ENCODE measurements at regions not wholly inside any gene's neighbourhood (a gene's known extent, or its start where the extent isn't known, plus 50 kb on each side); places are given as distances from the start of the nearest gene placed in this dataset.

DNA sequence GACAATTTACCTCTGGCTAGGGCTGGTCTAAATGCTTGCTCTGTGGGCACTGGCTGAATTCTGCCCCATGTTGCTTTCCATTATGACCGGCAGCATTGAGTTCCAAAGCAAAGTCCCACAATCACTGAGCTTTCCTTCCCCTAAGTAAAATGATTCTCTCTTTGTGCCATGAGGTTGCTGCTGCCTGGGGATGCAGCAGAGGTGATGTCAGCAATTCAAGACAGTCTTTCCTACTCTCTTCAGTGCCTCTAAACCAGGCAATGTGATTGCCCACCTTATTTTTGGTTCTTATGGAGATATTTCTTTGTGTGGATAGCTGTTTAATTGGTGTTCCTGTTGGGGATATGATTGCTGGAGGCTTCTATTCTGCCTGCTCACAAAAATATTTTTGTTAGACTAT is 1043.9 kb upstream of the EPHA7 start:
- TF ChIP-seq, protein P1, sequence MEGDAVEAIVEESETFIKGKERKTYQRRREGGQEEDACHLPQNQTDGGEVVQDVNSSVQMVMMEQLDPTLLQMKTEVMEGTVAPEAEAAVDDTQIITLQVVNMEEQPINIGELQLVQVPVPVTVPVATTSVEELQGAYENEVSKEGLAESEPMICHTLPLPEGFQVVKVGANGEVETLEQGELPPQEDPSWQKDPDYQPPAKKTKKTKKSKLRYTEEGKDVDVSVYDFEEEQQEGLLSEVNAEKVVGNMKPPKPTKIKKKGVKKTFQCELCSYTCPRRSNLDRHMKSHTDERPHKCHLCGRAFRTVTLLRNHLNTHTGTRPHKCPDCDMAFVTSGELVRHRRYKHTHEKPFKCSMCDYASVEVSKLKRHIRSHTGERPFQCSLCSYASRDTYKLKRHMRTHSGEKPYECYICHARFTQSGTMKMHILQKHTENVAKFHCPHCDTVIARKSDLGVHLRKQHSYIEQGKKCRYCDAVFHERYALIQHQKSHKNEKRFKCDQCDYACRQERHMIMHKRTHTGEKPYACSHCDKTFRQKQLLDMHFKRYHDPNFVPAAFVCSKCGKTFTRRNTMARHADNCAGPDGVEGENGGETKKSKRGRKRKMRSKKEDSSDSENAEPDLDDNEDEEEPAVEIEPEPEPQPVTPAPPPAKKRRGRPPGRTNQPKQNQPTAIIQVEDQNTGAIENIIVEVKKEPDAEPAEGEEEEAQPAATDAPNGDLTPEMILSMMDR (IDR thresholded peaks at IDR 0.05) = no peak
- TF ChIP-seq EZH2 (IDR thresholded peaks at IDR 0.05) (no peak), EZH2phosphoT487 (IDR thresholded peaks at IDR 0.05) (no peak)

Measured in neural progenitor cell (in vitro differentiated cells).